HCT116 (cell line): ENCODE measurements at regions not wholly inside any gene's neighbourhood (a gene's known extent, or its start where the extent isn't known, plus 50 kb on each side); places are given as distances from the start of the nearest gene placed in this dataset.

Experiments
- ATAC-seq: fragments of 200-7000 bp; cut with Tn5 transposase; 2 replicates; pipeline ENCODE4 v1.9.1; 2020; ENCODE audit warnings: mild to moderate bottlenecking, moderate library complexity
- BruUV-seq: library from RNA; stranded (reverse); fragments of 400-500 nt; replicated peaks from 2 replicates; lab custom pipeline; 2021; lab: Mats Ljungman, UMichigan
- CTCF ChIA-PET: fragments of 300-600 bp; sonication (Branson Sonifier 250); formaldehyde crosslinking; loops from one replicate; lab custom pipeline; 2021; ENCODE audit warnings: antibody characterized with exemption; lab: Charles Lee
- POLR2A ChIA-PET: fragments of 300-600, 350-600 bp; sonication (Branson Sonifier 250); formaldehyde crosslinking; loops from one replicate; lab custom pipeline; 2021; ENCODE audit warnings: antibody characterized with exemption; lab: Charles Lee
- RAD21 ChIA-PET, 2 experiments: fragments of 300-600 bp; sonication (Branson Sonifier 250); formaldehyde crosslinking; loops; one replicate each; lab custom pipeline; 2023; ENCODE audit warnings: low total read pairs in 2 of 2; ENCODE audit not compliant: uncharacterized antibody in 2 of 2, unreplicated experiment in 2 of 2, low non-redundant PET in 1 of 2; lab: Charles Lee
- DNase-seq: peaks from one replicate; pipeline ENCODE4 v3.0.0-alpha.2; 2010; ENCODE audit warnings: low read depth, low spot score
- H2AFZ ChIP-seq: fragments of 200-600 bp; shearing (Covaris generic), sonication (generic); 2 replicates; pipeline ENCODE4 v1.6.1; 2017; ENCODE audit warnings: low read depth, mixed run types, mixed read lengths, antibody characterized with exemption, low read length; ENCODE audit not compliant: poor library complexity, severe bottlenecking
- H3K27ac ChIP-seq: 2 replicates; pipeline ENCODE4 v1.5.1; 2012; ENCODE audit warnings: low read depth, low read length
- H3K27me3 ChIP-seq: fragments of 200-600 bp; sonication (generic); 2 replicates; pipeline ENCODE4 v1.6.1; 2016; ENCODE audit warnings: mixed run types, low read length, mixed read lengths; ENCODE audit not compliant: insufficient read depth
- H3K36me3 ChIP-seq, 2 experiments: fragments of 200-500 bp in 1 of 2; fragments of 200-600 bp in 1 of 2; sonication (Bioruptor generic) in 1 of 2; sonication (generic) in 1 of 2; 2 replicates each; pipeline versions ENCODE4 v1.5.1 to v1.6.1; 2014 to 2016; ENCODE audit warnings: low read length in 2 of 2, inconsistent platforms in 1 of 2, mixed read lengths in 1 of 2, mixed run types in 1 of 2; ENCODE audit not compliant: insufficient read depth in 2 of 2, control insufficient read depth in 1 of 2
- H3K4me1 ChIP-seq, 2 experiments: fragments of 200-600 bp in 1 of 2; sonication (generic) in 1 of 2; 2 replicates each; pipeline versions ENCODE4 v1.5.1 to v1.6.1; 2012 to 2017; ENCODE audit warnings: low read length in 2 of 2, inconsistent platforms in 1 of 2, mild to moderate bottlenecking in 1 of 2, mixed read lengths in 1 of 2, mixed run types in 1 of 2, moderate library complexity in 1 of 2; ENCODE audit not compliant: insufficient read depth in 2 of 2, control insufficient read depth in 1 of 2
- H3K4me2 ChIP-seq: fragments of 200-600 bp; sonication (generic); 2 replicates; pipeline ENCODE4 v1.6.1; 2017; ENCODE audit warnings: mixed run types, low read length, mixed read lengths
- H3K4me3 ChIP-seq, 2 experiments: fragments of 200-600 bp in 1 of 2; sonication (generic) in 1 of 2; replicated peaks in 1 of 2; 2 replicates each; pipeline ENCODE4 v1.5.1; 2011 to 2016; ENCODE audit warnings: low read length in 2 of 2, control low read depth in 1 of 2, low read depth in 1 of 2, mild to moderate bottlenecking in 1 of 2, mixed read lengths in 1 of 2, mixed run types in 1 of 2
- H3K79me2 ChIP-seq: fragments of 200-600 bp; sonication (generic); 2 replicates; pipeline ENCODE4 v1.6.1; 2017; ENCODE audit warnings: mild to moderate bottlenecking, mixed run types, low read length, moderate library complexity, mixed read lengths; ENCODE audit not compliant: insufficient read depth
- H3K9ac ChIP-seq: fragments of 200-600 bp; sonication (generic); 2 replicates; pipeline ENCODE4 v1.6.1; 2016; ENCODE audit warnings: low read length, mixed read lengths
- H3K9me2 ChIP-seq: fragments of 200-600 bp; sonication (generic), shearing (Covaris generic); 2 replicates; pipeline ENCODE4 v1.6.1; 2017; ENCODE audit warnings: mixed run types, mild to moderate bottlenecking, moderate library complexity; ENCODE audit not compliant: insufficient read depth
- H3K9me3 ChIP-seq, 2 experiments: fragments of 200-500 bp in 1 of 2; fragments of 200-600 bp in 1 of 2; sonication (Bioruptor generic) in 1 of 2; sonication (generic) in 1 of 2; 2 replicates each; pipeline ENCODE4 v1.6.1; 2014 to 2017; ENCODE audit warnings: low read length in 2 of 2, mixed read lengths in 2 of 2, inconsistent platforms in 1 of 2, low read depth in 1 of 2, mild to moderate bottlenecking in 1 of 2, mixed run types in 1 of 2, moderate library complexity in 1 of 2; ENCODE audit not compliant: control insufficient read depth in 1 of 2, insufficient read depth in 1 of 2
- H4K20me1 ChIP-seq: fragments of 200-600 bp; sonication (generic), shearing (Covaris generic); 2 replicates; pipeline ENCODE4 v1.6.1; 2017; ENCODE audit warnings: mixed run types, mild to moderate bottlenecking, moderate library complexity; ENCODE audit not compliant: insufficient read depth
- CEBPB ChIP-seq: IDR thresholded peaks from 2 replicates; pipeline ENCODE4 v1.6.1; 2012; ENCODE audit warnings: low read depth
- CTCF ChIP-seq, 3 experiments: fragments of 200-600 bp in 1 of 3; sonication (generic) in 1 of 3; IDR thresholded peaks in 2 of 3; conservative IDR thresholded peaks in 1 of 3; 2 replicates each; pipeline ENCODE4 v1.5.1; 2012 to 2017; ENCODE audit warnings: low read depth in 2 of 3, low read length in 2 of 3, antibody characterized with exemption in 1 of 3, borderline replicate concordance in 1 of 3, control low read depth in 1 of 3, mild to moderate bottlenecking in 1 of 3, mixed read lengths in 1 of 3, mixed run types in 1 of 3, moderate library complexity in 1 of 3; ENCODE audit not compliant: insufficient read depth in 1 of 3
- ELF1 ChIP-seq: IDR thresholded peaks from 2 replicates; pipeline ENCODE4 v1.6.1; 2012; ENCODE audit warnings: low read depth, borderline replicate concordance
- EZH2 ChIP-seq: fragments of 200-600 bp; sonication (generic); IDR thresholded peaks from 2 replicates; pipeline ENCODE4 v1.6.1; 2017; ENCODE audit warnings: antibody characterized with exemption, mixed run types
- FOSL1 ChIP-seq: IDR thresholded peaks from 2 replicates; pipeline ENCODE4 v1.6.1; 2012; ENCODE audit warnings: low read depth
- JUND ChIP-seq: IDR thresholded peaks from 2 replicates; pipeline ENCODE4 v1.6.1; 2012
- MAX ChIP-seq: IDR thresholded peaks from 2 replicates; pipeline ENCODE4 v1.6.1; 2012
- POLR2AphosphoS5 ChIP-seq: IDR thresholded peaks from 2 replicates; pipeline ENCODE4 v1.6.1; 2011; ENCODE audit warnings: mild to moderate bottlenecking, low read depth, low read length, moderate library complexity
- RAD21 ChIP-seq: IDR thresholded peaks from 2 replicates; pipeline ENCODE4 v1.6.1; 2012; ENCODE audit warnings: low read depth, mild to moderate bottlenecking
- SP1 ChIP-seq: IDR thresholded peaks from 2 replicates; pipeline ENCODE4 v1.6.1; 2012; ENCODE audit warnings: low read depth
- SRF ChIP-seq: IDR thresholded peaks from 2 replicates; pipeline ENCODE4 v1.6.1; 2012; ENCODE audit warnings: low read depth
- TCF7L2 ChIP-seq: IDR thresholded peaks from 2 replicates; pipeline ENCODE4 v1.7.0; 2011; ENCODE audit warnings: borderline replicate concordance, inconsistent platforms; ENCODE audit not compliant: insufficient read depth, insufficient read length; ENCODE audit errors: extremely low read depth
- ZBTB33 ChIP-seq: IDR thresholded peaks from 2 replicates; pipeline ENCODE4 v1.6.1; 2011; ENCODE audit warnings: mild to moderate bottlenecking, low read length, moderate library complexity; ENCODE audit not compliant: insufficient replicate concordance; ENCODE audit errors: extremely low read depth
- intact Hi-C: fragments of 100-400 bp; cut with micrococcal nuclease; formaldehyde crosslinking; loops from 2 replicates; pipeline ENCODE4 v1.10.0; 2022

- CTCF ChIA-PET = no interaction called here
- H4K20me1 ChIP-seq = no peaks in the 10 kb centered on the region
- POLR2A ChIA-PET = no interaction called here
- H3K36me3 ChIP-seq = no peaks in the 10 kb centered on the region
- intact Hi-C loops = no loop called here
- H3K9ac ChIP-seq = no peak overlapping the region
- DNase-seq = no peak
- no TSS peak for BruUV-seq
- no peaks in the 10 kb centered on the region for H3K27me3 ChIP-seq
- RAD21 ChIA-PET = no interaction called here
- H3K9me2 ChIP-seq = no peaks in the 10 kb centered on the region
- peak overlapping the region; percentile 26; the same call in 1 of the 2 replicates for H3K4me2 ChIP-seq
- H3K4me3 ChIP-seq = no peak overlapping the region
- no peaks in the 10 kb centered on the region for H3K79me2 ChIP-seq
- H2AFZ ChIP-seq = peak overlapping the region; percentile 3
- no peak for ATAC-seq
- H3K4me1 ChIP-seq = peaks cover 8 to 9% of the 10 kb centered on the region in 2 experiments
- H3K9me3 ChIP-seq = no peaks in the 10 kb centered on the region
- TF ChIP-seq FOSL1 = 0 out of 2 replicates have a peak, but pooled peaks have one; percentile 30
- peak; percentile 39; the same call in 1 of the 2 replicates for TF ChIP-seq SP1
- TF ChIP-seq JUND = peak; percentile 31; the same call in 1 of the 2 replicates
- no peak for TF ChIP-seq SRF
- no peak overlapping the region for H3K27ac ChIP-seq
These were observed 404.6 kb upstream of the ARRDC3 start for GRCh38 chr5:91787718-91788117.

GRCh38 chr5:91777671-91778070 lies 394.6 kb upstream of the ARRDC3 start:
- CTCF ChIA-PET = no interaction called here
- H3K79me2 ChIP-seq = no peaks in the 10 kb centered on the region
- no peak overlapping the region for H3K4me3 ChIP-seq
- H3K9ac ChIP-seq = no peak overlapping the region
- H3K4me1 ChIP-seq = no peaks in the 10 kb centered on the region
- ATAC-seq = no peak
- POLR2A ChIA-PET = no interaction called here
- H3K27me3 ChIP-seq = no peaks in the 10 kb centered on the region
- no peak overlapping the region for H3K27ac ChIP-seq
- no peak overlapping the region for H2AFZ ChIP-seq
- H3K9me3 ChIP-seq = no peaks in the 10 kb centered on the region
- H3K9me2 ChIP-seq = no peaks in the 10 kb centered on the region
- DNase-seq = no peak
- intact Hi-C loops = no loop called here
- RAD21 ChIA-PET = no interaction called here
- no peak overlapping the region for H3K4me2 ChIP-seq
- no peaks in the 10 kb centered on the region for H4K20me1 ChIP-seq
- no peaks in the 10 kb centered on the region for H3K36me3 ChIP-seq
- no TSS peak for BruUV-seq
- TF ChIP-seq SRF = no peak
- TF ChIP-seq ELF1 = no peak
- no peak for TF ChIP-seq RAD21
- TF ChIP-seq SP1 = no peak
- TF ChIP-seq CTCF (IDR thresholded peaks at IDR 0.05 in 2 of 3, conservative IDR thresholded peaks at IDR 0.05 in 1 of 3; ENCODE audit: borderline replicate concordance in 1 of 3, insufficient read depth in 1 of 3, low read depth in 2 of 3, low read length in 2 of 3) = no peak
- TF ChIP-seq POLR2AphosphoS5 = no peak
- TF ChIP-seq TCF7L2 = no peak
- no peak for TF ChIP-seq ZBTB33
- no peak for TF ChIP-seq MAX
- TF ChIP-seq EZH2 = no peak
- no peak for TF ChIP-seq CEBPB
